ENCODE measurements at regions not wholly inside any gene's neighbourhood (a gene's known extent, or its start where the extent isn't known, plus 50 kb on each side); places are given as distances from the start of the nearest gene placed in this dataset.
A peak's percentile ranks its signal among the peaks of the same experiment; 100 is the strongest.

GRCh38 chr4:128381748-128382559 lies 94.3 kb upstream of the PGRMC2 start:
- FAIRE-seq: no peak

GRCh38 chr4:128380306-128380705 lies 92.7 kb upstream of the PGRMC2 start:
- no peak for FAIRE-seq

- FAIRE-seq: peak; percentile 66
Measured at GRCh38 chr4:128379860-128380259, 92.2 kb upstream of the PGRMC2 start.

- FAIRE-seq: no peak
Measured at GRCh38 chr4:128378668-128379067, 91.1 kb upstream of the PGRMC2 start.

- no peak for FAIRE-seq
Measured at GRCh38 chr4:128376958-128377357, 89.3 kb upstream of the PGRMC2 start.

GRCh38 chr4:128376303-128376702 lies 88.7 kb upstream of the PGRMC2 start:
- no peak for FAIRE-seq

GRCh38 chr4:128373628-128374027 lies 86.0 kb upstream of the PGRMC2 start:
- FAIRE-seq: no peak

GRCh38 chr4:128371876-128372275 lies 84.3 kb upstream of the PGRMC2 start:
- FAIRE-seq: no peak

- no peak for FAIRE-seq
Measured at GRCh38 chr4:128371001-128371777, 83.6 kb upstream of the PGRMC2 start.

GRCh38 chr4:128366212-128366611 lies 78.6 kb upstream of the PGRMC2 start:
- FAIRE-seq: no peak

- FAIRE-seq: no peak
Measured at GRCh38 chr4:128364565-128364964, 77.0 kb upstream of the PGRMC2 start.

GRCh38 chr4:128363966-128364365 lies 76.4 kb upstream of the PGRMC2 start:
- no peak for FAIRE-seq

- FAIRE-seq: no peak
Measured at GRCh38 chr4:128362760-128363159, 75.1 kb upstream of the PGRMC2 start.

GRCh38 chr4:128359422-128359821 lies 71.8 kb upstream of the PGRMC2 start:
- no peak for FAIRE-seq

- no peak for FAIRE-seq
Measured at GRCh38 chr4:128358913-128359279, 71.3 kb upstream of the PGRMC2 start.

- FAIRE-seq: no peak
Measured at GRCh38 chr4:128358231-128358912, 70.8 kb upstream of the PGRMC2 start.

GRCh38 chr4:128357286-128357685 lies 69.7 kb upstream of the PGRMC2 start:
- no peak for FAIRE-seq

- no peak for FAIRE-seq
Measured at GRCh38 chr4:128355305-128355704, 67.7 kb upstream of the PGRMC2 start.

GRCh38 chr4:128354205-128354821 lies 66.7 kb upstream of the PGRMC2 start:
- no peak for FAIRE-seq

GRCh38 chr4:128353791-128354190 lies 66.2 kb upstream of the PGRMC2 start:
- FAIRE-seq: no peak

GRCh38 chr4:128351502-128351901 lies 63.9 kb upstream of the PGRMC2 start:
- no peak for FAIRE-seq

GRCh38 chr4:128350449-128351045 lies 62.9 kb upstream of the PGRMC2 start:
- no peak for FAIRE-seq

- FAIRE-seq: no peak
Measured at GRCh38 chr4:128349921-128350320, 62.3 kb upstream of the PGRMC2 start.

All from islet of Langerhans (tissue), 1 donor.